Activated naive CD8-positive, alpha-beta T cell treated with anti-CD3 and anti-CD28 coated beads, Interleukin-2, amount 50 U/mL, for 16 hours (primary cell): ENCODE measurements at regions not wholly inside any gene's neighbourhood (a gene's known extent, or its start where the extent isn't known, plus 50 kb on each side); places are given as distances from the start of the nearest gene placed in this dataset.
"Not testable (repeated sequence)": the region's sequence is repeated elsewhere in the genome, so short reads cannot be mapped to it uniquely, and the experiment has no call there.

Source experiments
- DNase-seq: peaks from one replicate; pipeline ENCODE4 v3.0.0-alpha.2; 2020; ENCODE audit warnings: low read depth, low spot score

GRCh38 chr15:93362821-93363220 lies 273.8 kb upstream of the RGMA start:
- DNase-seq, result no peak

DNA sequence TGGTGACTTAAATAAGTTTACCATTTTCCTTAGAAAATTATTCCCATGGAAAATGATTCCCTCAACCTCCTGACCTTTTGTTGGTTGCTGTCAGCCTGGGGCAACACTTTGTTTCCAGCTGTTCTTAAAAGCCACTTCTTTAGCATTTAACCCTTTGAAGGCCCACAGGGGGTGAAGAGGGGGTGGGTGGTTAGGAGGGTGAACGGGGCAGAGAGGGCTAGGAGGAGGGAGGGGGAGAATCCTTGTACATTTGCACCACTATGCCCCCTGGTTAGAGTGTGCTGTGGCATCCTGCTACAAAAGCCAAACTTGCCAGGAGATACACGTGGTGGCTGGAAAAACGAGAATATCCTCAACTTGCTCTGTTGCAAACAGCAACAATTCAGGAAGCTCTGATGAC lies 273.2 kb upstream of the RGMA start:
- no peak for DNase-seq

- DNase-seq, result no peak
Measured at GRCh38 chr15:93361703-93362102, 272.7 kb upstream of the RGMA start.

DNA sequence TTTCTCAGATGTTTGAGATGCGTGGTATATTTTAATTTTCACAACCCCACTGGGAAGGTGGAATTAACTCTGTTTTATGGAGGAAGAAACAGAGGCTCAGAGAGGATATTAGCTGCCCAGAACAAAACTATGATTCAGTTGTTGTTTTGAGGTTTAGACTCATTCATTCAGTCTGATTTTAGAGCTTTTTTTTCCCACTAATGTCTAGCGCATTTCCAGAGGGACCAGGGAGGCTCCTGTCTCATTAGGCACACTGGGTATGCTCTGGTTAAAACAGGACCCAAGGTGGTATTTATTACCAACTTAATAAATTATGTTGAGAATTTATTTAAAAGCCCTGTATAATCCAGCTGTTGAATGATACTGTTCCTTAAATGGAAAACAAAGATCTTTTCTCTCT lies 272.0 kb upstream of the RGMA start:
- DNase-seq, result no peak

GRCh38 chr15:93360318-93360717 lies 271.3 kb upstream of the RGMA start:
- DNase-seq, result no peak

DNA sequence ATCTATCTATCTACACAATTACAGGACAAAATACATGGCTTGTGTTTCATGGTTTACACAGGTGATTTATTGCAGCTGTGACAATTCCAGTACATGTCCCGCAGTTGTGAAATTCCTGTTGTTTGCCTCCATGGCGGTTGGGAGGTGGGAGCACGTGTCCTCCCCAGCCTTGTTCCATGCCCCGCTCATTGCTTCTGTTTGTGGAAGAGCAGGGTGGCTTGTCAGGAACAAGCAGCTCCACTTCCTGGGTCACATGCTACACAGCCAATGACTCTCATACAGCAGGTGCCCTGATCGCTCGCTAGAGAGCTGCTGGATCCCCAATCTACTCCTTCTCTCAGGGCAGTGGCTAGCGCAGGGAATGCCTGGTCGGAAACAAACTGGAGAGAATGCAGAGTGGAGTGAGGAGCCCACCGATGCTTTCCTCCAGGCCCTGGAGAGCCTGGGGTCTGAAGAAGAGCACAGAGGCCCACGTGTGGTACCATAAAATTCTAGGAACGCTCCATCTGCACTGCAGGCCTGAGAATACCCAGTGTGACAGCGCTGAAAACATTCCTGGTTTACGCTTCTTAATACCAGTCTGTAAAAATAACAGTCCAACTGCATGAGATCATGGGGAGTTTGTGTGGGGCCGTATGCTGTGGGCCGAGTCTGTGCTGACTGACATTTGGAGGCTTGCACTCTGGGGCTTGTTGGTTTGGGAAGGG lies 270.6 kb upstream of the RGMA start:
- DNase-seq, result no peak

DNA sequence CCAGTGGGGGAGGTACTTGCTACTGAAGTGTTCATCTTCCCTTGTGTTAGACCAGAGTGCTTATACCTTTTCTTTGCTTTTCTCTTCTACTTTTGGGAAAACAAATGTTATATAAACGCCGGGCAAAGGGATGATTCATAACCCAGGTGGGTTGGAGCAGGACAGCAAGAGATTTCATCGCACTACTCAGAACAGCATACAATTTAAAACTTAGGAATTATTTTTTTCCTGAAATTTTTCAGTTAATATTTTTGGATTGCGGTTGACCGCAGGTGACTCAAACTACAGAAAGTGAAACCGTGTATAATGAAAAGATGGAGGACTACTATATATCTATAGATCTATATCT lies 270.0 kb upstream of the RGMA start:
- DNase-seq, result no peak

- DNase-seq, result no peak
Measured at GRCh38 chr15:93358166-93359059, 269.4 kb upstream of the RGMA start.

GRCh38 chr15:93348711-93349545 lies 259.9 kb upstream of the RGMA start:
- no peak for DNase-seq

- DNase-seq, result no peak
Measured at GRCh38 chr15:93347986-93348385, 259.0 kb upstream of the RGMA start.

DNA sequence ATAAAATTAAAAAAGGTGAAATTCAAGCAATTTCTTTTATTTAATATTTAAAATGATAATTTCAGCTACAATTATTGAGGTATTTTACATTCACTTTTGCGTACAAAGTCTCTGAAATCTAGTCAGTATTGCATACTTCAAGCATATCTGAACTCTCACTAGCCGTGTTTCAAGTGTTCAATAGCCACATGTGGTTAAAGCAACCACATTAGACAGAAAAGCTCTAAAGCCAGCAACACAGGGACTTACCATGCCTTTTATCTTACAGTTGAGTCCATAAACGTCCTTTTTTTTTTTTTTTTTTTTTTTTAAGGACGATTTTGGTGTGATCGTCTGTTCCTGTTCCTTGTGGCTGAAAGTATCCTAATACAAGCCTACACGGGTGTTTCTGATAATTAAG lies 257.0 kb upstream of the RGMA start:
- DNase-seq, result no peak

DNA sequence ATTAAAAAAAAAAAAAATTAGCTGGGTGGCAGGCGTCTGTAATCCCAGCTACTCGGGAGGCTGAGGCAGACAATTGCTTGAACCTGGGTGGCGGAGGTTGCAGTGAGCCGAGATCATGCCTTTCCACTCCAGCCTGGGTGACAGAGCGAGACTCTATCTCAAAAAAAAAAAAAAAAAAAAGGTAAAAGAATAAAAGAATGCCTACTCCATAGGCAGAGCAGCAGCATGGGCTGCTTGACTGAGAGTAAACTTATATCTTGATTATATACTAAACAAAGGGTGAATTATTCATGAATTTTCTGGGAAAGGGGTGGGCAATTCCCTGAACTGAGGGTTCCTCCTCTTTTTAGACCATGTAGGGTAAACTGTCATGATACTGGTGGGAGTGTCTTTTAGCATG lies 254.4 kb upstream of the RGMA start:
- DNase-seq, result not testable (repeated sequence)

GRCh38 chr15:93341164-93341563 lies 252.2 kb upstream of the RGMA start:
- no peak for DNase-seq

- DNase-seq, result no peak
Measured at GRCh38 chr15:93340406-93340805, 251.4 kb upstream of the RGMA start.

DNA sequence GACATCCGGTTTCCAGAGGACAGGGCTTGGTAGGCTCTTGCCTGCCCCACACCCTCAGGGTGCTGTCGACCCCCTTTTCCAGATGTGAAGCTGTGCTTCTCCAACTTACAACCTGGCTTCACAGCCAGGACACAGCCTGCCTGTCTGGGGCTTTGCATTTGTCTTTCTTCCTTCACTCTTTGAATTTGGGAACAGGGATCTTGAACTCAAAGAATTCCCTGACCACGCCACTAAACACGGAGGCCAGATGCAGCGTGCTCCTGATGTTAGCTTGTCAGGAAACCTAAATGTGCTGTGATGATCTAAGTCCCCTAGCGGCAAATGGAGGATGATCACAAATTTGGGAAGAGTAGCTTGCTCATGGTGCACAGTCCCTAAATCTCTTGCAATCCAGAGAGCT lies 244.8 kb upstream of the RGMA start:
- no peak for DNase-seq

DNA sequence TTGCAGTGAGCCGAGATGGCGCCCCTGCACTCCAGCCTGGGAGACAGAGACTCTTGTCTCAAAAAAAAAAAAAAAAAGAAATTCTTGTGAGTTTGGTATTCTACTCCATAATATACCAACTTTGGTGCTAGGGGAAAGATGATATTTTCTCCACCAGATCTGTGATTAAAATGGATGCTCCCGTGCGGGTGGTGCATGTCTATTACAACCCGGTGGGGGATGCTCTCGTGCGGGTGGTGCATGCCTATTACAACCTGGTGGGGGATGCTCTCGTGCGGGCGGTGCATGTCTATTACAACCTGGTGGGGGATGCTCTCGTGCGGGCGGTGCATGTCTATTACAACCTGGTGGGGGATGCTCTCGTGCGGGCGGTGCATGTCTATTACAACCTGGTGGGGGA lies 244.1 kb upstream of the RGMA start:
- not testable (repeated sequence) for DNase-seq

GRCh38 chr15:93332168-93332553 lies 243.2 kb upstream of the RGMA start:
- DNase-seq, result no peak

DNA sequence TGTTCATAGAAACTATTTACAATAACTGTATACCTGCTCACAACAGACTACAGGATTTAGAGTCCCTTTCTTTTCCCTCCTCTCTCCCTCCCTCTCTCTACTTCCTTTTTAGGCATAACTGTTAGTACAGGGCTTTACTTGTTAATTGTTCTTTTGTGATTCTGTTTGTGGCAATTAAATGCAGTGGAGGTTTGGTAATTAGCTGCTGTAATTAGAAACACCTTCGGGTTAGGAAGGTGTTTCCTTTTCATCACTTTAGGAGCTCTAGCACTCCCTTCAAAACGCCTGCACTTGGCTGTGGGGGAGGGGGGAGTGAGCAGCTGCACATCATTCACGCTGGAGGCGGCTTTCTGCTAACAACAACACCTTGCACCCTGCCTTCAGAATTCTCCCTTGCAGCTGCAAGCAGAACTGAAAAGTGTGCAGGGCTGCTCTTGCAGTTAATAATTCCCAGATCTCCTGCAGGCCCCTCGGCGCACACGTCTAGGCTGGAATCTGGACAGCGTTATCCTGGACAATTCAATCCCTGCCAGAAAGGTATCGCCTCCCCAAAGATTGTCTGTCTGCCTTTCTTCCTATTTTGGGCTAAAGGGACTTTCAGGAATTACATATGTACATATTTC lies 242.6 kb upstream of the RGMA start:
- DNase-seq, result no peak

DNA sequence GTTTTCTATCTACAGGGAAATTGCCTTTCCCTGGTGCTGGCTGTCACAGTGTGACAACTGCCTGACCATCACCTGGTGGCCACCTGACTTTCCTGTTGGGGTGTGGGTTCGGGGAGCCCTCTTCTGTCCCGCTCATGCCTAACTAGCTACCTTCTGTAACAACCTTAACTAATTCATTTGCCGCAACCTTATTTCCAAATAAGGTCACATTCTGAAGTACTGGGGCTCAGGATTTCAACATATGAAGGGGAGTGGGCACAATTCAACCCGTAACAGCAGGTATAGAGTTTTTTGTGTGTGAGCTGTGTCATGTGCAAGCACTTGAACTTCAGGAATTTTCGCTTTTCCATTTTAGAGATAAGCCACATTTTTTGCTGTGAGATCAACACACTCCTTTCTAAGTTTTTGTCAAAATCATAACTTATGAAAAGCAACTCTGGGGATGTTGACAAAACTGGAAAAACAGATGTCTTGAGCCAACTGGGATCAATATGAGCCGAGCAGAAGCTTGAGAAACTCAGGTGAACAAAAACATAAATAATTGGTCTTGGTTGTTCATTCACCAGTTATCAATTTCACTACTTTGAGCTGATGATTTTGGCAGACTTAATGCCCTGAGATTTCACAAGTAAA lies 242.0 kb upstream of the RGMA start:
- DNase-seq, result no peak

- DNase-seq, result no peak
Measured at GRCh38 chr15:93327364-93327763, 238.4 kb upstream of the RGMA start.

- DNase-seq, result no peak
Measured at GRCh38 chr15:93324186-93324975, 235.4 kb upstream of the RGMA start.
